Kidney (tissue), 13 donors: ENCODE measurements at regions not wholly inside any gene's neighbourhood (a gene's known extent, or its start where the extent isn't known, plus 50 kb on each side); places are given as distances from the start of the nearest gene placed in this dataset.

Experiments used
- DNase-seq, 5 donors: peaks; one replicate each; pipeline ENCODE4 v3.0.0-alpha.2; 2013 to 2020
- FAIRE-seq: peaks from 2 replicates; lab custom pipeline; 2012; peaks lifted over from hg19 to GRCh38; lab: Jason Lieb, UNC
- H3K27ac ChIP-seq, 2 donors: one replicate each; pipeline ENCODE4 v1.7.0; 2013; ENCODE audit warnings: low read depth in 2 of 2, low read length in 2 of 2, inconsistent platforms in 1 of 2
- H3K27me3 ChIP-seq: one replicate; pipeline ENCODE4 v1.7.1; 2013; ENCODE audit warnings: low read length, inconsistent platforms; ENCODE audit not compliant: control insufficient read depth, insufficient read depth
- H3K36me3 ChIP-seq, 3 donors: one replicate each; pipeline versions ENCODE4 v1.7.0 to v1.7.1; 2013; ENCODE audit warnings: low read length in 3 of 3, control low read depth in 1 of 3, inconsistent platforms in 1 of 3; ENCODE audit not compliant: insufficient read depth in 3 of 3, control insufficient read depth in 2 of 3
- H3K4me1 ChIP-seq, 3 donors: one replicate each; pipeline versions ENCODE4 v1.7.0 to v1.7.1; 2013; ENCODE audit warnings: low read length in 3 of 3, inconsistent platforms in 1 of 3, low read depth in 1 of 3; ENCODE audit not compliant: control insufficient read depth in 2 of 3, insufficient read depth in 2 of 3
- H3K4me3 ChIP-seq, 3 donors: one replicate each; pipeline versions ENCODE4 v1.7.0 to v1.8.1; 2013; ENCODE audit warnings: low read length in 3 of 3, control low read depth in 1 of 3, inconsistent platforms in 1 of 3
- H3K9ac ChIP-seq, 3 donors: one replicate each; pipeline versions ENCODE4 v1.7.0 to v1.7.1; 2013; ENCODE audit warnings: low read length in 3 of 3, control low read depth in 1 of 3, inconsistent platforms in 1 of 3
- H3K9me3 ChIP-seq, 3 donors: one replicate each; pipeline versions ENCODE4 v1.7.0 to v1.7.1; 2013; ENCODE audit warnings: low read length in 3 of 3, control low read depth in 1 of 3, inconsistent platforms in 1 of 3; ENCODE audit not compliant: control insufficient read depth in 2 of 3, insufficient read depth in 1 of 3
- intact Hi-C: fragments of 100-400 bp; cut with DNase I; formaldehyde crosslinking; loops from one replicate; pipeline ENCODE4 v1.11.1; 2022
- TF ChIP-seq, protein P1 (sequence below): IDR thresholded peaks from 3 replicates; pipeline ENCODE4 v1.5.1; 2012; ENCODE audit warnings: mild to moderate bottlenecking, moderate library complexity, borderline replicate concordance; ENCODE audit not compliant: insufficient read depth; ENCODE audit errors: extremely low read depth
- donor health status: control.
- donor health status: control.
- donor health status: control.
- donor health status: control.
- donor health status: control.
- donor health status: DM: yes; HTN: yes; CAD: no.
- donor health status: Normal renal cell carcinoma (clear cell type).

DNA sequence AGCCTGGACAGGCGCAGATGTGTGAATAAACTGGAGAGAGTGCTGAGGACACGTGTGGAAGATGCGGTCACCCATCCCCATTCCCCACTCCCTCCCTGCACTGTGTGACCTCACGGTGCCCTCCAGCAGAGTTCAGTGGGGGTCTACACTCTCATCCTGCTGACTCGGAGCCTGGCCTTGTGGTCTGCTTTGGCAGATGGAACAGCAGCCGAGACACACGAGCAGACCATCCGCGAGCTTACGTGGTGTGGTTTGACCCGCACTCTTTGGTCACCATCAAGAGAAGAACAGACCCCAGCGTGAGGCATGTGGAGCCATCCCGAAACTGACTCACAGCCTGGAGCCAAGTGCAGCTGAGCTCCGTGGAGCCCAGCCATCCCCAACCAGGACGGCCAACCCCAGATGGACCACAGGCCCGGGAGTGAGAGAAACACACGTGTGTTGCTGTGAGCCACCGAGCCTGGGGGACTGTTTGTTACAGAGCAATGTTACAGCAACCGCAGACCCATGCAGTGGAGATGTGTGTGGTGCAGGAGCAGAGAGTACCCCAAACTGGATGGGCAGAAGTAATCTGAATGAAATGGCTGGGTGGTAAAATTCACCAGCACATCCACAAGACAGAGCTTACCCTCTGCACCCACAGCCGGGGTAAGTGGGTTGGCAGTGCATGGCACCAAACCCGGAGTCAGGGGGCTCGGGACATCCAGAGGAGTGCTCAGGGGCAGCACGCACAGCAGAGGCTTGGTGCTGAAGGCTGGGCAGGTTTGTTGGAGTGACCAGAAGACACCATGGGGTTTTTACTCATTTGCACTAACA lies 90.7 kb downstream of the RTL6 start:
- Histone ChIP-seq H3K4me3 (no peak overlapping the region), H3K27me3 (no peaks in the 10 kb centered on the region), H3K4me1 (no peaks in the 10 kb centered on the region), H3K9ac (no peak overlapping the region), H3K36me3 (no peaks in the 10 kb centered on the region), H3K27ac (no peak overlapping the region), H3K9me3 (no peaks in the 10 kb centered on the region)
- DNase-seq (peak in 3 of 5 donors; percentile 4 to 56 (median 33)), FAIRE-seq (no peak)
- intact Hi-C loops: no loop called here
- TF ChIP-seq, protein P1, sequence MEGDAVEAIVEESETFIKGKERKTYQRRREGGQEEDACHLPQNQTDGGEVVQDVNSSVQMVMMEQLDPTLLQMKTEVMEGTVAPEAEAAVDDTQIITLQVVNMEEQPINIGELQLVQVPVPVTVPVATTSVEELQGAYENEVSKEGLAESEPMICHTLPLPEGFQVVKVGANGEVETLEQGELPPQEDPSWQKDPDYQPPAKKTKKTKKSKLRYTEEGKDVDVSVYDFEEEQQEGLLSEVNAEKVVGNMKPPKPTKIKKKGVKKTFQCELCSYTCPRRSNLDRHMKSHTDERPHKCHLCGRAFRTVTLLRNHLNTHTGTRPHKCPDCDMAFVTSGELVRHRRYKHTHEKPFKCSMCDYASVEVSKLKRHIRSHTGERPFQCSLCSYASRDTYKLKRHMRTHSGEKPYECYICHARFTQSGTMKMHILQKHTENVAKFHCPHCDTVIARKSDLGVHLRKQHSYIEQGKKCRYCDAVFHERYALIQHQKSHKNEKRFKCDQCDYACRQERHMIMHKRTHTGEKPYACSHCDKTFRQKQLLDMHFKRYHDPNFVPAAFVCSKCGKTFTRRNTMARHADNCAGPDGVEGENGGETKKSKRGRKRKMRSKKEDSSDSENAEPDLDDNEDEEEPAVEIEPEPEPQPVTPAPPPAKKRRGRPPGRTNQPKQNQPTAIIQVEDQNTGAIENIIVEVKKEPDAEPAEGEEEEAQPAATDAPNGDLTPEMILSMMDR: no peak

DNA sequence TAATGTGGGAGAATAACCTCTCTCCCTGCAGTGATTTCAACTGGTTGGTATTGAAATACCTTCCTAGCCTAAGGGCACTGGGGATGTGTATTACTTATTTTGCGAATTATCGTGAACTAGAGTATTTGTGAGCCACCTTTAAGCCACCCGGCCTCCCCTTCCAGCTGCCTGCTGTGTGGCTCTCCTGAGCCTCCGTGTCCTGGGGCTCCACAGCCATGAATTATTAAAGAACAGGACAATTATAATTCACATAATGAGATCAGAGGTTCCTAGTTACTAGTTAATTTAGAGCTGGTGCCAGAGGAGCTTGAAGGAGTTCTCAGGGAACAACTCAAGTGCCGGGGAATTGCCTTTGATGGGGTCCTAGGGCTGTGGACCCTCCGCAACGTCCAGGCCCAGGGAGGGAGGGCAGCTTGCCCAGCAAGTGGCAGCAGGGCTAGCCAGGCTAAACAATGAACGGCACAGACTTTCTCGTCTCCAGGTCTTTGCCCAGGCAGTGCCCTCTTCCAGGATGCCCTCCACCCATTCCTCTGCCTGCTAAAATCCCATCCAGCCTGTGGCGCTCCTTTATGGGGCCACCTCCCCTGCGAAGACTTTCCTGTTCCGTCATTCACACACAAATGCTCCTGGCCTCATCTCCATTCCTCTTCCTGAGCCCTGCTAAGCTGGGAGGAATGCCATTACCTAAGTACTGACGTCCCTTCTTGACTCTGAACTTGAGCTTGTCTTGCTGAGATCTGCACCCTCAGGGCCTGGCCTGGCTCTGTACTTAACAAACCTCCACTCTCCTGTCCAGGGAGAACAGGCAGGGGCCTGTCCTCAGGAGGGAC lies 91.5 kb downstream of the RTL6 start:
- H3K9ac ChIP-seq: no peak overlapping the region
- no peak overlapping the region for H3K4me3 ChIP-seq
- intact Hi-C loops: no loop called here
- H3K9me3 ChIP-seq: no peaks in the 10 kb centered on the region
- FAIRE-seq (no peak), DNase-seq (peak in 3 of 5 donors; percentile 14 to 33 (median 27))
- H3K4me1 ChIP-seq: no peaks in the 10 kb centered on the region
- TF ChIP-seq, protein P1: no peak
- no peak overlapping the region for H3K27ac ChIP-seq
- no peaks in the 10 kb centered on the region for H3K27me3 ChIP-seq
- H3K36me3 ChIP-seq: no peaks in the 10 kb centered on the region

DNA sequence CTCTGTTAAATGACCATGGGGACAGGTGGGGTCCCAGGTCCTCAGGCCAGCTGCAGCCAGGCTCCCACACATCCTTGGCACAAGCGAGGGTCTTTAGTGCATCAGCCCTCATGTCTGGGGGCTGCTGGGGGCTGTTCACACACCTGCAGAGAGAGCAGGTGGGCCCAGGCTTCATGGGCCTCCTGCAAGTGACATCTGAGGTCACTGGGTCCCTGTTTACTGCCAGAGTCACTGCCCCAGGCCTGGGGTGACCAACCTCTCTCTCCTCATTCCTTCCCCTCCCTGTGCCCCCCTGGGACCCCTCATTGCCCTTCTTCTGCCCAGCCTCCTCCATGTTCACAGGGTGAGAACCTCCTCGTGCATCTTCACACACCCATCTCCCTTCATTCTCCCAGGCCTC lies 92.4 kb downstream of the RTL6 start:
- Histone ChIP-seq H3K36me3 (no peaks in the 10 kb centered on the region), H3K4me3 (no peak overlapping the region), H3K9me3 (no peaks in the 10 kb centered on the region), H3K27ac (no peak overlapping the region), H3K9ac (no peak overlapping the region), H3K4me1 (no peaks in the 10 kb centered on the region), H3K27me3 (no peaks in the 10 kb centered on the region)
- intact Hi-C loops: no loop called here
- peak in 3 of 5 donors; percentile 3 to 29 (median 24) for DNase-seq
- FAIRE-seq: no peak
- TF ChIP-seq, protein P1: no peak
